ENCODE measurements at regions not wholly inside any gene's neighbourhood (a gene's known extent, or its start where the extent isn't known, plus 50 kb on each side); places are given as distances from the start of the nearest gene placed in this dataset.
"Not testable (repeated sequence)": the region's sequence is repeated elsewhere in the genome, so short reads cannot be mapped to it uniquely, and the experiment has no call there.

DNA sequence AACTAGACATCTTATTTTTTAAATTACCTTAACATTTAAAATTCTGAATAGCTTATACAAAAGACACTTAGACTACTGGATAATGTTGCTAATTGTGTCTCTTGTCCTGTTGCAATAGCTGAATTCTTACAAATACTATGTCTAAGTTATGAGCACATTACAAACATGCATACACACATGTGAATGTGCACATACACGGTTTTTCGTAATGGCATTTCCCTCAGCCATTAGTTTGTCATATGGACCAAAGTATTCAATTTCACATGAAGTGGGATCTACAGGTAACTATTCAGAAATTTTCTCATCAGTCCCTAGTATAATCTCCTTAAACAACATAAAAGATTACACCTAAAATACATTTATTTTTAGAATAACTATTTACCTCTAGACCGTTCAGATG is 178.6 kb upstream of the BET1 start:
- intact Hi-C loops (cut with DNase I), result no loop called here
- Histone ChIP-seq H3K27me3 (no peaks in the 10 kb centered on the region), H3K4me3 (no peak overlapping the region), H3K36me3 (no peaks in the 10 kb centered on the region), H3K4me1 (peaks cover 6% of the 10 kb centered on the region), H3K9me3 (no peaks in the 10 kb centered on the region), H3K27ac (peak overlapping the region; percentile 71)
- TF ChIP-seq CTCF (IDR thresholded peaks at IDR 0.05), result no peak
- DNase-seq (no peak), ATAC-seq (no peak)

- DNase-seq, result no peak
Measured at GRCh38 chr7:94183289-94183749, 179.2 kb upstream of the BET1 start.

DNA sequence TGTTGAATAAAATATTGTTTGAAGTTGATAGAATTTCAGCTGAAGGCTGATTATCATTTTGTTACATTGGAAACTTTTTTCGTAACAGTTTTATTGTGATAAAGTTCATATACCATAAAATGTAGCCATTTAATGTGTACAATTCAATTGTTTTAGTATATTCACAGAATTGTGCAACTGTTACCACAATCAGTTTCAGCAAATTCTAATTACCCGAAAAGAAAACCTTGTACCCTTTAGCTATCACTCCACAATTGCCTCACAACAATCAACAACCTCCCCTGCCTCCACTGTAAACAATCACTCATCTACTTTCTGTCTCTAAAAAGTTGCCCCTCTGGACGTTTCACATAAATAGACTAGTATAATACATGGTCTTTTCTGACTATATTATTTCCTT is 179.7 kb upstream of the BET1 start:
- H3K27me3 ChIP-seq, result no peaks in the 10 kb centered on the region
- TF ChIP-seq CTCF (IDR thresholded peaks at IDR 0.05), result no peak
- no peak overlapping the region for H3K27ac ChIP-seq
- intact Hi-C loops (cut with DNase I), result no loop called here
- no peaks in the 10 kb centered on the region for H3K36me3 ChIP-seq
- H3K4me3 ChIP-seq, result no peak overlapping the region
- ATAC-seq (no peak), DNase-seq (no peak)
- H3K9me3 ChIP-seq, result no peaks in the 10 kb centered on the region
- peaks cover 6% of the 10 kb centered on the region for H3K4me1 ChIP-seq

More at GRCh38 chr7:94183289-94183749, 179.2 kb upstream of the BET1 start:
- H3K4me1 ChIP-seq, result peaks cover 6% of the 10 kb centered on the region
- TF ChIP-seq CTCF (IDR thresholded peaks at IDR 0.05), result no peak
- no peaks in the 10 kb centered on the region for H3K36me3 ChIP-seq
- intact Hi-C loops (cut with DNase I), result no loop called here
- H3K4me3 ChIP-seq, result no peak overlapping the region
- H3K27me3 ChIP-seq, result no peaks in the 10 kb centered on the region
- ATAC-seq, result peak; percentile 86
- peak overlapping the region; percentile 71 for H3K27ac ChIP-seq
- no peaks in the 10 kb centered on the region for H3K9me3 ChIP-seq

- no peaks in the 10 kb centered on the region for H3K27me3 ChIP-seq
- no peaks in the 10 kb centered on the region for H3K4me1 ChIP-seq
- H3K4me3 ChIP-seq, result no peak overlapping the region
- H3K36me3 ChIP-seq, result no peaks in the 10 kb centered on the region
- ATAC-seq, result no peak
- no peaks in the 10 kb centered on the region for H3K9me3 ChIP-seq
- intact Hi-C loops (cut with DNase I), result no loop called here
- H3K27ac ChIP-seq, result no peak overlapping the region
- no peak for DNase-seq
- no peak for TF ChIP-seq CTCF (IDR thresholded peaks at IDR 0.05)
Measured at GRCh38 chr7:94188350-94188749, 184.2 kb upstream of the BET1 start.

DNA sequence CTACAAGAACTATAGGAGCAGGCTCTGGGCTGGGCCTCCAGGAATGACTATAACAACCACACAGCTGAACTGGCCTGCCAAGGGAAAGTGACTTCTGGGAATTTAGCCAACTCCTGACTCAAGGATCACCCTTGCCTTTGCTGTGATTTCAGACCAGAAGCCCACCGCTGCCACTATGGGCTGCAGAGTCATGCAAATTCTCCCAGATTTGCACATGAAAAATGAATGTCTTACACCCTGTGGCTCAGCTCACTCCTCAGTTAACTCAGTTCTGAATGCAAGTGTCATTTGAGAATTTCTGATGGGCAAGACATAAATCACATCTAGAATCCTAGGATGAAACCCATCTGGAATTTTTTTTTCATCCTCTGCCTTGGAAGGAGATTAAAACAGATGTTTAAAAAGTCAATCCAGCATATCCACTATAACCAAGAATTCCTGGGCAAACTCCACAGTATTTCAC is 186.5 kb upstream of the BET1 start:
- TF ChIP-seq CTCF (IDR thresholded peaks at IDR 0.05), result no peak
- Histone ChIP-seq H3K27me3 (no peaks in the 10 kb centered on the region), H3K9me3 (no peaks in the 10 kb centered on the region), H3K27ac (no peak overlapping the region), H3K4me3 (no peak overlapping the region), H3K36me3 (no peaks in the 10 kb centered on the region), H3K4me1 (no peaks in the 10 kb centered on the region)
- DNase-seq, result no peak
- intact Hi-C loops (cut with DNase I), result no loop called here
- no peak for ATAC-seq

DNA sequence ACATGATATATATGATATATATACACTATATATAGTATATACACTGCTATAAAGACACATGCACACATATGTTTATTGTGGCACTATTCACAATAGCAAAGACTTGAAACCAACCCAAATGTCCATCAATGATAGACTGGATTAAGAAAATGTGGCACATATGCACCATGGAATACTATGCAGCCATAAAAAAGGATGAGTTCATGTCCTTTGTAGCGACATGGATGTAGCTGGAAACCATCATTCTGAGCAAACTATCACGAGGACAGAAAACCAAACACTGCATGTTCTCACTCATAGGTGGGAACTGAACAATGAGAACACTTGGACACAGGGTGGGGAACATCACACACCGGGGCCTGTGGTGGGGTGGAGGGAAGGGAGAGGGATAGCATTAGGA is 190.3 kb upstream of the BET1 start:
- intact Hi-C loops (cut with DNase I); H3K36me3 ChIP-seq; H3K27me3 ChIP-seq; H3K27ac ChIP-seq; H3K4me1 ChIP-seq; H3K4me3 ChIP-seq; DNase-seq; ATAC-seq; H3K9me3 ChIP-seq: not testable (repeated sequence)
